AG10803 (cell line): ENCODE measurements at regions not wholly inside any gene's neighbourhood (a gene's known extent, or its start where the extent isn't known, plus 50 kb on each side); places are given as distances from the start of the nearest gene placed in this dataset.

Experiments used
- DNase-seq: peaks from one replicate; pipeline ENCODE4 v3.0.0; 2010; ENCODE audit warnings: low read depth
- H3K4me3 ChIP-seq: 2 replicates; pipeline ENCODE4 v1.5.1; 2011; ENCODE audit warnings: mild to moderate bottlenecking, low read length, control low read depth
- TF ChIP-seq, protein P1 (sequence below): conservative IDR thresholded peaks from 2 replicates; pipeline ENCODE4 v1.5.1; 2011; ENCODE audit warnings: mild to moderate bottlenecking, low read length, control low read depth, inconsistent platforms

DNA sequence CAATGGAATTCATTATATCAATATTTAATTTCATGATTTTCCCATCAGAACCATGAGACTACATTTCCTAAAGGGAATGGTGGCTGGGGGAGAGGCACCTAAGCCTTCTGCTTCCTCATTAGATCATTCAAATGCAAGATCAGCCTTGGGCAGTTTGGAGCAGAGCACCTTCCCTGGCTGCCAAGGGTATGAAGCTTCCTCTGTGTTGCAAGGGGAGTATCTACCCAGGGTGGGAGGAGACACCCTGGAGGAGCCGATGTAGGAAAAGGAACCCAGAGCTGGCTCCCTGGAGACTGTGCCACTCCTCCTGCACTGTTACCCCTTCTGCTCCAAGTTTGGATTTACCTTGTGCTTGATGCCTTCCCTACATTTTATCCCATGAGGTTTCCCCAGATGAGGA, 299.7 kb upstream of the PRDM1 start:
- DNase-seq: no peak
- TF ChIP-seq, protein P1, sequence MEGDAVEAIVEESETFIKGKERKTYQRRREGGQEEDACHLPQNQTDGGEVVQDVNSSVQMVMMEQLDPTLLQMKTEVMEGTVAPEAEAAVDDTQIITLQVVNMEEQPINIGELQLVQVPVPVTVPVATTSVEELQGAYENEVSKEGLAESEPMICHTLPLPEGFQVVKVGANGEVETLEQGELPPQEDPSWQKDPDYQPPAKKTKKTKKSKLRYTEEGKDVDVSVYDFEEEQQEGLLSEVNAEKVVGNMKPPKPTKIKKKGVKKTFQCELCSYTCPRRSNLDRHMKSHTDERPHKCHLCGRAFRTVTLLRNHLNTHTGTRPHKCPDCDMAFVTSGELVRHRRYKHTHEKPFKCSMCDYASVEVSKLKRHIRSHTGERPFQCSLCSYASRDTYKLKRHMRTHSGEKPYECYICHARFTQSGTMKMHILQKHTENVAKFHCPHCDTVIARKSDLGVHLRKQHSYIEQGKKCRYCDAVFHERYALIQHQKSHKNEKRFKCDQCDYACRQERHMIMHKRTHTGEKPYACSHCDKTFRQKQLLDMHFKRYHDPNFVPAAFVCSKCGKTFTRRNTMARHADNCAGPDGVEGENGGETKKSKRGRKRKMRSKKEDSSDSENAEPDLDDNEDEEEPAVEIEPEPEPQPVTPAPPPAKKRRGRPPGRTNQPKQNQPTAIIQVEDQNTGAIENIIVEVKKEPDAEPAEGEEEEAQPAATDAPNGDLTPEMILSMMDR: no peak
- H3K4me3 ChIP-seq: no peak overlapping the region

DNA sequence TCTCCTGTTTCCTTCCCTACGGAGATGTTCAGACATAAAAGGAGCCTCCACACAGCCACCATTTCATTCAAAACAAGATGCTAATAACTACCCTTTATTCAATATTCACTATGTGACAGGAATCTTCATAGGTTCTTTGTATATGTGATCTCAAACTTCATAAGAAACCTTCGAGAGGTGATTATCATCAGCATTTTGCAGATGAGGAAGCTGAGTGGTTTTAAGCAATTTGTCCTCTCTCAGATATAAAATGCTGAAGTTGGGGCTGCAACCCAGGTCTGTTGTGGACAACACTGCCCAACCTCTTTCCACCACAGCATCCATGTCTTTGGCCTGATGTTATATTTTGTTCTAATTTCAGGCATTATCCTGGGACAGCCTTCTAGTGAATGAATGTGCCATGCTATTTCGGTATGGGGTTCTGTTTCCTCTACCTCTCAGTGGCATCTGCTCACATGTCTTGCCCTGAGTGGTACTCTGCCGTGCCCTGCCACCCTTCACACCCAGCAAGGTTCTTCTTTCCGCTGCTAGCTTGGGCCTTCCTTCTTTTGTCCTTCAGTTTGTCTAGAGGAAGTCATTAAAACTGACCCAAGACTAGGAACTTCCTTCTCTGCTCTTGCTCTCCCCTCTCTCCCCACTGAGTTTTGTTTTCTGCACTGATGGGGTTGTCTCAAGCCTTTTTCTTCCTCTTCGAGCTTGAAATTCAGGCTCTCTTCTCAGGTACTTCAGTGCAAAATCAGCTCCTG, 300.9 kb upstream of the PRDM1 start:
- DNase-seq: no peak
- H3K4me3 ChIP-seq: no peak overlapping the region
- TF ChIP-seq, protein P1: no peak

DNA sequence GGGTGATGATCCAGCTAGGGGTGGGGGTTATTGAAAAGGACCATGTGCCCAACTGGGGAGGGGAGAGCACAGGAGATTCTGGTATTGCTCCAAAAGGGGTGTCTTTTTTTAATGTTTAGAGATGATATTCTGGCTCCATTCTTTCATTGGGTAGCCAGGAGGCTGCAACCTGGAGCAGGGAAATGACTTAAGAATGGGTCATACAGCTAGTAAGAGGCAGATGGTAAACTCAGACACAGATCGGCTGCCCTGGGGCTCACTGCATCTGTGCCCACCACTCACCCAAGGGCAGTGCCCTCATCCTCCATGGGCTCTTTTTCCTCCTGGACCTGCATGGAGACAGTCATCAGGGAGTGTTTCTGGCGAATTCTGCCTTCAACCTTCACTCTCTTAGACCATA, 302.0 kb upstream of the PRDM1 start:
- no peak overlapping the region for H3K4me3 ChIP-seq
- TF ChIP-seq, protein P1: no peak
- no peak for DNase-seq

DNA sequence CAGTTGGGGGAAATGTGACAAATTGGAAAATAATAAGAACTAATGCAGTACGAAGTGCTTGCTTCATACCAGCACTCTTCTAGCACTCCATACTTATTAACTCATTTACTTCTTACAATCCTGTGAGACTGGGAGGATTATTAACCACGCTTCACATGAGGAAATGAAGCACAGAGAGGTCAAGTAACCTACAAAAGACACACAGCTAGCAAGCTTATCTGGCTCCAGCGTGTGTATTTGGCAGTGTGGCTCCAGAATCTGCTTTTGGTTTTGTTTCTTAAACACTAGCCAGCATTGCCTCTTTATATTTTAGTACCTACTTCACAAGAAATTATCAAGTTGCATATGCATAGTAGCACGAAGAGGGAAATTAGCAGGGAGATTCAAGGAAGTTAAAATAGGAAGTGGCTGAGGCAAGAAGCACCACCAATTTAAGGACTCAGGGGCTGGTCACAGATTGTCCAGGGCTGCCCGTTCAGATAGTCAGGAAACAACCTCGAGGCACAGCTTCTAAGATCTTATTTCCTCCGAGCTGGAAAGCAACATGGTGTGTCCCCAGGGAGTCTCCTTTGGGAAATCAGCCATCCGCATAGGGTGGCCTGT, 302.7 kb upstream of the PRDM1 start:
- TF ChIP-seq, protein P1: no peak
- H3K4me3 ChIP-seq: no peak overlapping the region
- no peak for DNase-seq

DNA sequence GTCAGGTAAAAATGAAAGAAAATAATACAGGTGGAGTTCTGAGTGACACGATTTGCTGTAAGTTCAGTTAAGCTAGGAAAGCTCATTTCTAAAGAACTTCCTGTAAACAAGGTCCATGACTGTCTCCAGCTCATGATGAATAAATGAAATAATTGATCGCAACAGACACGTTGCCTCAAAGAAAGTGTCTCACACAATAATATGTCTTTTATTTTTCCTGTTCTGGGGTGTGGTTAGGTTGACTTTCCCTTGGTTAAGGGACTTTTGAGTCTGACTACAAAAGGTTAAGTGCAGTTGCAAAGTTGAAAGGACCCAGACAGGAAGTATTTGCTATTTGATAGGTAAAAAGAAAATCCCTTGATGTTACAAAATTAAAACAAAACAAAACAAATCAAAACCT, 304.2 kb upstream of the PRDM1 start:
- H3K4me3 ChIP-seq: no peak overlapping the region
- TF ChIP-seq, protein P1: no peak
- no peak for DNase-seq

GRCh38 chr6:105781248-105781647, 304.9 kb upstream of the PRDM1 start:
- no peak overlapping the region for H3K4me3 ChIP-seq
- DNase-seq: no peak
- TF ChIP-seq, protein P1: no peak
